IMR-90 (cell line): ENCODE measurements at regions not wholly inside any gene's neighbourhood (a gene's known extent, or its start where the extent isn't known, plus 50 kb on each side); places are given as distances from the start of the nearest gene placed in this dataset.

ENCODE experiments used
- ATAC-seq: fragments of 200-7000 bp; cut with Tn5 transposase; 2 replicates; pipeline ENCODE4 v1.9.1; 2020; ENCODE audit warnings: low read depth, mild to moderate bottlenecking, moderate library complexity
- BruUV-seq: library from RNA; stranded (reverse); fragments of 400-500 nt; replicated peaks from 2 replicates; lab custom pipeline; 2021; lab: Mats Ljungman, UMichigan
- CTCF ChIA-PET: fragments of 300-600 bp; formaldehyde crosslinking; extraction: SDS; loops from one replicate; lab custom pipeline; 2021; ENCODE audit warnings: antibody characterized with exemption; lab: Yijun Ruan, JAX
- POLR2A ChIA-PET: fragments of 300-600 bp; sonication (Branson Sonifier 250); formaldehyde crosslinking; loops from one replicate; lab custom pipeline; 2022; ENCODE audit warnings: antibody characterized with exemption; ENCODE audit not compliant: unreplicated experiment; lab: Charles Lee
- DNase-seq: peaks from one replicate; pipeline ENCODE4 v3.0.0; 2013
- H2AFZ ChIP-seq: replicated peaks from 2 replicates; pipeline ENCODE3; 2013; ENCODE audit warnings: low read length, mild to moderate bottlenecking; ENCODE audit not compliant: poor library complexity
- H2AK5ac ChIP-seq: 2 replicates; pipeline ENCODE4 v1.6.1; 2013; ENCODE audit warnings: low read depth, low read length, inconsistent platforms
- H2AK9ac ChIP-seq: replicated peaks from 2 replicates; pipeline ENCODE3; 2013; ENCODE audit warnings: mild to moderate bottlenecking, low read depth, low read length, moderate library complexity; ENCODE audit not compliant: poor library complexity
- H2BK120ac ChIP-seq: 2 replicates; pipeline ENCODE4 v1.6.1; 2013; ENCODE audit warnings: low read depth, low read length, inconsistent platforms
- H2BK15ac ChIP-seq: 3 replicates; pipeline ENCODE4 v1.6.1; 2013; ENCODE audit warnings: low read depth, low read length, inconsistent platforms
- H2BK20ac ChIP-seq: 2 replicates; pipeline ENCODE4 v1.6.1; 2013; ENCODE audit warnings: low read depth, mild to moderate bottlenecking, inconsistent platforms, low read length, moderate library complexity
- H2BK5ac ChIP-seq: 2 replicates; pipeline ENCODE4 v1.6.1; 2013; ENCODE audit warnings: mild to moderate bottlenecking, low read depth, low read length, inconsistent platforms; ENCODE audit not compliant: poor library complexity, severe bottlenecking
- H3K14ac ChIP-seq: replicated peaks from 2 replicates; pipeline ENCODE4 v1.6.1; 2013; ENCODE audit warnings: low read depth, low read length, inconsistent platforms
- H3K18ac ChIP-seq: 2 replicates; pipeline ENCODE4 v1.6.1; 2013; ENCODE audit warnings: low read depth, low read length, control low read depth
- H3K23ac ChIP-seq: 2 replicates; pipeline ENCODE4 v1.6.1; 2013; ENCODE audit warnings: low read depth, low read length, inconsistent platforms
- H3K27ac ChIP-seq: 2 replicates; pipeline ENCODE4 v1.5.1; 2013; ENCODE audit warnings: mild to moderate bottlenecking, control low read depth, low read length; ENCODE audit not compliant: insufficient read depth
- H3K27me3 ChIP-seq: 2 replicates; pipeline ENCODE4 v1.6.1; 2013; ENCODE audit warnings: low read length; ENCODE audit not compliant: control insufficient read depth, insufficient read depth
- H3K36me3 ChIP-seq: 2 replicates; pipeline ENCODE4 v1.6.1; 2013; ENCODE audit warnings: low read length, mixed read lengths; ENCODE audit not compliant: control insufficient read depth, insufficient read depth
- H3K4ac ChIP-seq: 2 replicates; pipeline ENCODE4 v1.6.1; 2013; ENCODE audit warnings: low read depth, low read length, inconsistent platforms
- H3K4me1 ChIP-seq: 2 replicates; pipeline ENCODE4 v1.6.1; 2013; ENCODE audit warnings: low read length, mixed read lengths; ENCODE audit not compliant: control insufficient read depth, insufficient read depth
- H3K4me2 ChIP-seq: 2 replicates; pipeline ENCODE4 v1.6.1; 2013; ENCODE audit warnings: low read depth, mild to moderate bottlenecking, control low read depth, low read length, moderate library complexity
- H3K4me3 ChIP-seq: 2 replicates; pipeline ENCODE4 v1.5.1; 2013; ENCODE audit warnings: low read depth, mild to moderate bottlenecking, control low read depth, low read length, moderate library complexity; ENCODE audit not compliant: insufficient read depth
- H3K56ac ChIP-seq: 2 replicates; pipeline ENCODE4 v1.6.1; 2013; ENCODE audit warnings: low read length, inconsistent platforms; ENCODE audit not compliant: insufficient read depth; ENCODE audit errors: extremely low read depth
- H3K79me1 ChIP-seq, 2 experiments: 2 replicates each; pipeline ENCODE4 v1.6.1; 2013; ENCODE audit warnings: low read length in 2 of 2, inconsistent platforms in 1 of 2, low read depth in 1 of 2
- H3K9ac ChIP-seq: 2 replicates; pipeline ENCODE4 v1.6.1; 2013; ENCODE audit warnings: low read depth, low read length, control low read depth
- H3K9me1 ChIP-seq: 2 replicates; pipeline ENCODE4 v1.6.1; 2013; ENCODE audit warnings: low read length, inconsistent platforms; ENCODE audit not compliant: insufficient read depth
- H3K9me3 ChIP-seq: 2 replicates; pipeline ENCODE4 v1.6.1; 2013; ENCODE audit warnings: low read length; ENCODE audit not compliant: control insufficient read depth, insufficient read depth
- H4K20me1 ChIP-seq: 2 replicates; pipeline ENCODE4 v1.6.1; 2013; ENCODE audit warnings: low read length, inconsistent platforms; ENCODE audit not compliant: insufficient read depth
- H4K5ac ChIP-seq: 2 replicates; pipeline ENCODE4 v1.6.1; 2013; ENCODE audit warnings: mild to moderate bottlenecking, low read depth, low read length, control low read depth
- H4K8ac ChIP-seq, 2 experiments: 2 replicates each; pipeline ENCODE4 v1.6.1; 2013; ENCODE audit warnings: low read depth in 2 of 2, low read length in 2 of 2, control low read depth in 1 of 2, inconsistent platforms in 1 of 2
- H4K91ac ChIP-seq: 2 replicates; pipeline ENCODE4 v1.6.1; 2013; ENCODE audit warnings: low read depth, low read length, inconsistent platforms; ENCODE audit not compliant: insufficient read depth
- ELK1 ChIP-seq: fragments of 150-350 bp; IDR thresholded peaks from 2 replicates; pipeline ENCODE4 v1.6.1; 2016; ENCODE audit warnings: low read depth, mild to moderate bottlenecking, low read length, moderate library complexity, borderline replicate concordance
- MAFK ChIP-seq: IDR thresholded peaks from 2 replicates; pipeline ENCODE4 v1.6.1; 2012; ENCODE audit warnings: low read depth, low read length, improper control_type of control experiment
- WGBS, 2 experiments: methylation state at CpG; one replicate each; pipeline versions ENCODE4 v1.1.5 to v1.1.7; 2013; ENCODE audit warnings: missing lambda C conversion rate in 2 of 2; ENCODE audit not compliant: insufficient read length in 1 of 2; ENCODE audit errors: extremely low coverage in 2 of 2; 5-methylcytosine and 5-hydroxymethylcytosine counted together
- dilution Hi-C: fragments of 300-500 bp; cut with HindIII; formaldehyde crosslinking; loops from one replicate; pipeline ENCODE4 v1.14.3; 2018; ENCODE audit warnings: low sequenced_read_pairs; ENCODE audit not compliant: unreplicated experiment
- in situ Hi-C: fragments of 300-500 bp; cut with MboI; formaldehyde crosslinking; loops from 3 replicates; pipeline ENCODE4 v1.14.3; 2019; ENCODE audit warnings: low sequenced_read_pairs, inconsistent platforms, mixed read lengths
- intact Hi-C: fragments of 100-400 bp; cut with micrococcal nuclease; formaldehyde crosslinking; loops from 2 replicates; pipeline ENCODE4 v1.10.0; 2022

GRCh38 chr4:32400870-32401269, 1680.7 kb downstream of the PCDH7 start:
- Histone ChIP-seq H4K91ac (no peak overlapping the region), H3K9me3 (0 out of 2 replicates have a peak, but pooled peaks cover 2% of the 10 kb centered on the region), H3K27ac (no peak overlapping the region), H3K27me3 (no peaks in the 10 kb centered on the region), H4K8ac (no peak overlapping the region), H2BK5ac (no peak overlapping the region), H3K36me3 (no peaks in the 10 kb centered on the region), H2AK9ac (no peak overlapping the region), H2BK15ac (no peak overlapping the region), H3K23ac (no peak overlapping the region), H3K4me2 (no peak overlapping the region), H2BK120ac (no peak overlapping the region), H3K9ac (no peak overlapping the region), H3K4ac (no peak overlapping the region), H3K4me1 (no peaks in the 10 kb centered on the region), H3K14ac (no peak overlapping the region), H2AFZ (no peak overlapping the region), H3K79me1 (no peaks in the 10 kb centered on the region), H3K56ac (no peak overlapping the region), H4K20me1 (no peaks in the 10 kb centered on the region), H3K4me3 (no peak overlapping the region), H2BK20ac (no peak overlapping the region), H2AK5ac (no peak overlapping the region), H3K9me1 (no peaks in the 10 kb centered on the region), H3K18ac (no peak overlapping the region), H4K5ac (no peak overlapping the region)
- CTCF ChIA-PET = no interaction called here
- DNase-seq = no peak
- in situ Hi-C loops (no loop called here), dilution Hi-C loops (no loop called here), intact Hi-C loops (no loop called here)
- POLR2A ChIA-PET = no interaction called here
- TF ChIP-seq ELK1 (no peak), MAFK (peak; percentile 65)
- no CpG with 5 or more reads among the region's 1 CpG for WGBS, 2 experiments
- no peak for ATAC-seq
- no TSS peak for BruUV-seq
